ENCODE measurements at regions not wholly inside any gene's neighbourhood (a gene's known extent, or its start where the extent isn't known, plus 50 kb on each side); places are given as distances from the start of the nearest gene placed in this dataset.

DNA sequence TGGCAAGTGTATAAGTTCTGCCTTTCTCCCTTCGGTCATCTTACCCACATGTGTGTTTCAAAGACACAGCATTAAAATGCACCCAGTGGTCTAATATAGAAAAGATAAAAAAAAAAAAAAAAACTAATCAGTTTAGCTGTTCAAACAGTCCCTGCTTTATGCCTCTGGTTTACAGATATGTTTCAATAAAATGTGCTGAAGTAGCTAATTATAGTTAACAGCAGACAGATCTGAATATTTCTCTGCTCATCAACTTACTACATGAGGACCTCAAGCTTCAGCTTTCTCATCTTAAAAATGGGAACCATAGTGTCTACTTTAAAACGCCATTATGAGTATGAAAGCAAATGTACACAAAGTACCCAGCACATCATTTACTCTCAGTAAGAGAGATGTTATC, 280.6 kb upstream of the DEFB112 start:
- Histone ChIP-seq H3K36me3 (ENCODE audit: control insufficient read depth in 2 of 2, extremely low read depth in 1 of 2, insufficient read depth in 2 of 2, low read length in 2 of 2) (no peaks in the 10 kb centered on the region), H4K20me1 (ENCODE audit: control insufficient read depth, extremely low read depth, insufficient read depth, low read length) (no peaks in the 10 kb centered on the region), H3K9ac (ENCODE audit: control insufficient read depth, extremely low read depth, insufficient read depth, low read length) (no peak overlapping the region), H3K4me1 (ENCODE audit: control insufficient read depth, extremely low read depth, insufficient read depth, low read length) (no peaks in the 10 kb centered on the region), H3K9me1 (ENCODE audit: control insufficient read depth, extremely low read depth, insufficient read depth, low read length) (no peaks in the 10 kb centered on the region), H3K27ac (ENCODE audit: control insufficient read depth, insufficient read depth, low read length) (no peak overlapping the region), H3K4me2 (ENCODE audit: control insufficient read depth, extremely low read depth, insufficient read depth, low read depth, low read length) (no peak overlapping the region), H3K9me3 (ENCODE audit: control insufficient read depth, low read depth, low read length) (no peaks in the 10 kb centered on the region), H3K79me2 (ENCODE audit: control insufficient read depth, insufficient read depth, low read length) (no peaks in the 10 kb centered on the region), H3K4me3 (ENCODE audit: control insufficient read depth in 2 of 3, extremely low read depth in 1 of 3, insufficient read depth in 2 of 3, low read depth in 1 of 3, low read length in 3 of 3) (no peak overlapping the region), H2AFZ (ENCODE audit: control insufficient read depth, low read length) (no peak overlapping the region), H3K27me3 (ENCODE audit: control insufficient read depth, extremely low read depth, insufficient read depth, low read length) (no peaks in the 10 kb centered on the region)
- dilution Hi-C loops (cut with MboI; ENCODE audit: extremely low pct_ligation_motif_present, low sequenced_read_pairs): no loop called here
- FAIRE-seq: no peak
- no peak for DNase-seq (ENCODE audit: low read depth, low spot score)
- no peak for TF ChIP-seq EZH2 (IDR thresholded peaks at IDR 0.05; ENCODE audit: low read length)
- TF ChIP-seq, protein P1, sequence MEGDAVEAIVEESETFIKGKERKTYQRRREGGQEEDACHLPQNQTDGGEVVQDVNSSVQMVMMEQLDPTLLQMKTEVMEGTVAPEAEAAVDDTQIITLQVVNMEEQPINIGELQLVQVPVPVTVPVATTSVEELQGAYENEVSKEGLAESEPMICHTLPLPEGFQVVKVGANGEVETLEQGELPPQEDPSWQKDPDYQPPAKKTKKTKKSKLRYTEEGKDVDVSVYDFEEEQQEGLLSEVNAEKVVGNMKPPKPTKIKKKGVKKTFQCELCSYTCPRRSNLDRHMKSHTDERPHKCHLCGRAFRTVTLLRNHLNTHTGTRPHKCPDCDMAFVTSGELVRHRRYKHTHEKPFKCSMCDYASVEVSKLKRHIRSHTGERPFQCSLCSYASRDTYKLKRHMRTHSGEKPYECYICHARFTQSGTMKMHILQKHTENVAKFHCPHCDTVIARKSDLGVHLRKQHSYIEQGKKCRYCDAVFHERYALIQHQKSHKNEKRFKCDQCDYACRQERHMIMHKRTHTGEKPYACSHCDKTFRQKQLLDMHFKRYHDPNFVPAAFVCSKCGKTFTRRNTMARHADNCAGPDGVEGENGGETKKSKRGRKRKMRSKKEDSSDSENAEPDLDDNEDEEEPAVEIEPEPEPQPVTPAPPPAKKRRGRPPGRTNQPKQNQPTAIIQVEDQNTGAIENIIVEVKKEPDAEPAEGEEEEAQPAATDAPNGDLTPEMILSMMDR (optimal IDR thresholded peaks at IDR 0.05 in 1 of 3, IDR thresholded peaks at IDR 0.05 in 1 of 3, conservative IDR thresholded peaks at IDR 0.05 in 1 of 3; ENCODE audit: extremely low read depth in 1 of 3, insufficient read depth in 2 of 3, low read length in 3 of 3): no peak

DNA sequence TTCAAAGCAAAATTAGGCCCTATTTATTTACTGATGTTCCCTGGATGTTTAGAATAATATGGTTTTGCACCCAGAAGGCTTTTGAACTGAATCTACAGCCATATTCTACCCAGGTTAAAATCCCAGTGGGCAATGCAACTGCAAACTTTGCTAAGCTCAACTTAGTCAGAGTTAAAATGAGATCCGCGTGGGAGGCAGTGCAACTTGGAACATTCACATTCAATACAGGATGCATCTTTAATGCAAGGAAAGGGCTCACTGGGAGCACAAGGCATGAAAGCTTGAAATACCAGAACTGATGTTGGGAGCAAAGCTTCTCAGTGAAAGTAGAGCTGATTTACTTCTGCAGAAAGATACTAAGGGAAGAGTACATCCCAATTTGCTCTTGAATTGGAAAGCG, 281.2 kb upstream of the DEFB112 start:
- Histone ChIP-seq H4K20me1 (ENCODE audit: control insufficient read depth, extremely low read depth, insufficient read depth, low read length) (no peaks in the 10 kb centered on the region), H3K9me1 (ENCODE audit: control insufficient read depth, extremely low read depth, insufficient read depth, low read length) (no peaks in the 10 kb centered on the region), H3K9ac (ENCODE audit: control insufficient read depth, extremely low read depth, insufficient read depth, low read length) (no peak overlapping the region), H3K79me2 (ENCODE audit: control insufficient read depth, insufficient read depth, low read length) (no peaks in the 10 kb centered on the region), H3K27ac (ENCODE audit: control insufficient read depth, insufficient read depth, low read length) (no peak overlapping the region), H2AFZ (ENCODE audit: control insufficient read depth, low read length) (no peak overlapping the region), H3K9me3 (ENCODE audit: control insufficient read depth, low read depth, low read length) (no peaks in the 10 kb centered on the region), H3K4me1 (ENCODE audit: control insufficient read depth, extremely low read depth, insufficient read depth, low read length) (no peaks in the 10 kb centered on the region), H3K36me3 (ENCODE audit: control insufficient read depth in 2 of 2, extremely low read depth in 1 of 2, insufficient read depth in 2 of 2, low read length in 2 of 2) (no peaks in the 10 kb centered on the region), H3K4me2 (ENCODE audit: control insufficient read depth, extremely low read depth, insufficient read depth, low read depth, low read length) (no peak overlapping the region), H3K4me3 (ENCODE audit: control insufficient read depth in 2 of 3, extremely low read depth in 1 of 3, insufficient read depth in 2 of 3, low read depth in 1 of 3, low read length in 3 of 3) (no peak overlapping the region), H3K27me3 (ENCODE audit: control insufficient read depth, extremely low read depth, insufficient read depth, low read length) (no peaks in the 10 kb centered on the region)
- no peak for FAIRE-seq
- dilution Hi-C loops (cut with MboI; ENCODE audit: extremely low pct_ligation_motif_present, low sequenced_read_pairs): no loop called here
- no peak for DNase-seq (ENCODE audit: low read depth, low spot score)
- no peak for TF ChIP-seq EZH2 (IDR thresholded peaks at IDR 0.05; ENCODE audit: low read length)
- TF ChIP-seq, protein P1 (optimal IDR thresholded peaks at IDR 0.05 in 1 of 3, IDR thresholded peaks at IDR 0.05 in 1 of 3, conservative IDR thresholded peaks at IDR 0.05 in 1 of 3; ENCODE audit: extremely low read depth in 1 of 3, insufficient read depth in 2 of 3, low read length in 3 of 3): no peak

Measured in keratinocyte (primary cell).